ENCODE measurements at regions not wholly inside any gene's neighbourhood (a gene's known extent, or its start where the extent isn't known, plus 50 kb on each side); places are given as distances from the start of the nearest gene placed in this dataset.

GRCh38 chr20:56805313-56805712 lies 176.2 kb downstream of the TFAP2C start:
- no peak for DNase-seq

GRCh38 chr20:56805966-56806365 lies 176.9 kb downstream of the TFAP2C start:
- no peak for DNase-seq

- DNase-seq, result no peak
Observed at GRCh38 chr20:56806952-56807517, 177.9 kb downstream of the TFAP2C start.

GRCh38 chr20:56808117-56808725 lies 179.1 kb downstream of the TFAP2C start:
- DNase-seq, result no peak

GRCh38 chr20:56808732-56809131 lies 179.6 kb downstream of the TFAP2C start:
- no peak for DNase-seq

GRCh38 chr20:56809668-56810067 lies 180.6 kb downstream of the TFAP2C start:
- no peak for DNase-seq

- no peak for DNase-seq
Observed at GRCh38 chr20:56810141-56810540, 181.0 kb downstream of the TFAP2C start.

- no peak for DNase-seq
Observed at GRCh38 chr20:56815796-56816195, 186.7 kb downstream of the TFAP2C start.

- no peak for DNase-seq
Observed at GRCh38 chr20:56816349-56816748, 187.2 kb downstream of the TFAP2C start.

- no peak for DNase-seq
Observed at GRCh38 chr20:56817780-56818675, 188.9 kb downstream of the TFAP2C start.

GRCh38 chr20:56820984-56821383 lies 191.9 kb downstream of the TFAP2C start:
- no peak for DNase-seq

- no peak for DNase-seq
Observed at GRCh38 chr20:56826306-56826704, 197.2 kb downstream of the TFAP2C start.

GRCh38 chr20:56826705-56827665 lies 197.9 kb downstream of the TFAP2C start:
- no peak for DNase-seq

- no peak for DNase-seq
Observed at GRCh38 chr20:56827763-56828162, 198.7 kb downstream of the TFAP2C start.

- DNase-seq, result no peak
Observed at GRCh38 chr20:56828402-56828801, 199.3 kb downstream of the TFAP2C start.

- no peak for DNase-seq
Observed at GRCh38 chr20:56829788-56830385, 200.8 kb downstream of the TFAP2C start.

- no peak for DNase-seq
Observed at GRCh38 chr20:56831795-56832194, 202.7 kb downstream of the TFAP2C start.

- no peak for DNase-seq
Observed at GRCh38 chr20:56833427-56833826, 204.3 kb downstream of the TFAP2C start.

- no peak for DNase-seq
Observed at GRCh38 chr20:56835829-56836550, 206.9 kb downstream of the TFAP2C start.

GRCh38 chr20:56839222-56839621 lies 210.1 kb downstream of the TFAP2C start:
- DNase-seq, result no peak

GRCh38 chr20:56839786-56840185 lies 210.7 kb downstream of the TFAP2C start:
- no peak for DNase-seq
